Esophagus mucosa (tissue), 1 donor: ENCODE measurements at regions not wholly inside any gene's neighbourhood (a gene's known extent, or its start where the extent isn't known, plus 50 kb on each side); places are given as distances from the start of the nearest gene placed in this dataset.
"Not testable (repeated sequence)": the region's sequence is repeated elsewhere in the genome, so short reads cannot be mapped to it uniquely, and the experiment has no call there.

ENCODE experiments used
- ATAC-seq: fragments of 200-7000 bp; cut with Tn5 transposase; one replicate; pipeline ENCODE4 v1.9.1; 2020
- donor health status: DM: yes; HTN: yes; CAD: no.

DNA sequence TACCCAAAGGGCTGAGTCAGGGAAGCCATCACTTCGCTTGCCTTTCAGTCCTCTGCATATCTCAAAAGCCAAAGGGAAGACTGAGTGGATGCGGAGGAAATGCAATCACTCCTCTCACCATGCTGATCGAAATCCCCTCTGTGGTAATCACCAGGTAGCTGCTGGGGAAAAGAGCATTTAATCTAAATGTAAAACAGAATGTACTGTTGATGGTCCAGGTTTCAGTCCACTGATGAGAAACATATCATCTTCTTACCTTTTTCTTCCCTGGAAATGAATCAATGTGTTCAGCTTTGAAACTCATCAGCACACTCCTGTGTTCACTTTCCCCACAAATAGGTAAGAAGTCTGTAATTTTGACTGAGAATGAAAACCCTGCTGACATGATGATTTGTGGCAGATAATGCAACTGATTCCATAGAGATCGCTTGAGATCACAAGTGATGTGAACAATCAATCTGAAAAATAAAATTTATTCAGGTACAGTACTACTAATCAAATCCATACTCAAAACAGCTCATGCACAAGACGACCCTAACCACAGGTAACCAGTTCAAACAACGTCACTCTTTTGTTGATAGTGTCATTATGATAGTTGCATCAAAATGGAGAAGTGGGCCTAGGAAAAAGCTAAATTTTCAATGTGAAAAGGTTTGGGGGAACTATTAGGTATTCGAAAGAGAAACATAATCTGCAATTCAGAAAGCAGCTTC, 454.0 kb upstream of the RGMB start:
- ATAC-seq = no peak

DNA sequence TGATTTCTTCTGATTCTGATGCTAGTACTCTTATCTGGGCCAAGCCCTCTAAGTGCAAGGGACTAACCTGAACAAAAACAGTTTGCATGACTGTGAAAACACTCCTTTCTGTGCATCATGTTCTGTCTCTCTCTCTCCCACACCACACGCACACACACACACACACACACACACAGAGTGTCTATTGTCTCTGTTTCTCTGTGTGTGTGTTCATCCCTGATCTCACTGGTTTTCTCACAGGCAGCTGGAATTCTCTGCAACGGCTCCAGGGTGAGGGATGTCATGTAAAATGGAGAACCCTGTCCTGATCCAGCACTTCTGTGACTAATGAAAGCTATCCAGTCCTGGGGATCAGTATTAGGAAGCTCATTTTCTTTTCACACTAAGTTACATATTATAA, 453.1 kb upstream of the RGMB start:
- no peak for ATAC-seq

DNA sequence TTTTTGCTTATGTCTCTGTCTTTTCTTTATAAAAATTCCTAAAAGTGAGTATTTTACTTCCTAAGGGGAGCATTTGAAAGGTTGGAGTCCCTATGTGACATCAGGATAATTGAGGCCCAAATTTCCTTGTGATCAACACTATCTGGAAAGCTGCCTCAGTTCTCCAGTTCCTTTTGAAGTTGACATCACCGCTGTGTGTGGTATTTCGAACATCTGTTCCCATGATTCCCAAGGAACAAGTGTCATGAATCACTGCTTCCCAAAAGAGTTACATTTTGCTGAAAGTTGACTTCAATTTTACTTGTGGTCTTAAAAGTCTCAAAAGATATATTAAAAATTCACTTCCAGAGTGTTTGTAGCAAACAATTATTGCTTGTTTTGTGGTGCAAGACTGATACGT, 452.1 kb upstream of the RGMB start:
- ATAC-seq = no peak

DNA sequence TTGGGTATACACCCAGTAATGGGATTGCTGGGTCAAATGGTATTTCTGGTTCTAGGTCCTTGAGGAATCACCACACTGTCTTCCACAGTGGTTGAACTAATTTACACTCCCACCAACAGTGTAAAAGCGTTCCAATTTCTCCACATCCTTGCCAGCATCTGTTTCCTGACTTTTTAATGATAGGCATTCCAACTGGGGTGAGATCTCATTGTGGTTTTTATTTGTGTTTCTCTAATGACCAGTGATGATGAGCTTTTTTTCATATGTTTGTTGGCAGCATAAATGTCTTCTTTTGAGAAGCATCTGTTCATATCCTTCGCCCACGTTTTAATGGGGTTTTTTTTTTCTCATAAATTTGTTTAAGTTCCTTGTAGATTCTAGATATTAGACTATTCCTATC, 448.3 kb upstream of the RGMB start:
- not testable (repeated sequence) for ATAC-seq

DNA sequence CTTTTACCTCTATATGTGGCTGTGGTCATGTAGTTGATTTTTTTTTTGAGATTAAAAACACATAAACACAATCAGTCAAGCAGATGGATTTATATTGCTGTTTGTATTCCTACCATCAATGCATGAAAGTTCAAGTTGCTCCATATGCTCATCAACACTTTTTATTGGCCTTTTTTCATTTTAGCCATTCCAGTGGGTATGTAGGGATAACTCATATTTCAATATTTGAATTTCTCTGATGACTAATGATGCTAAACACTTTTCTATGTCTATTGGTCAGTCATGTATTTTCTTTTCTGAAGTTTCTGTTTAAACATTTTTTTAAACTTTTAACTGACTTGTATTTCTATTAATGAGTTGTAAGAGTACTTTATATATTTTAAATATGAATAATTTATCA, 445.4 kb upstream of the RGMB start:
- ATAC-seq = no peak

GRCh38 chr5:98330871-98331270, 442.6 kb upstream of the RGMB start:
- no peak for ATAC-seq

DNA sequence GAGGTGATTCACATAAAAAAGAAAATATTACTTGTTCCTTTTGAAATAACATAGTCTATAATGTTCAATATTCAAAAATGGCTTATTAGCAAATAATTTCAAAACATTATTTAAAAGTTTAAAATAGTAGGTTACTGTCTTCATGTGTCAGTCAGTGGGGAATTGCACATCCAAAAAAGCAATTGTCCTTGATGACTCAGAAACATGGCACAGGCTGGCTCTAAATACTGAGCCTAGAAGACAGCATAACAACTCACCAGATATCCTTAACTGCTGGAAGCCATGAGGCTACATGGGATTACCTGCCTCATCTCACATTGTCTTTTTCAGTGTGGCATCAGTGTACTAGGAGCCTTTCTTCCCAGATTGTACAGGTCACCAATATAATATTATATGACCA, 439.5 kb upstream of the RGMB start:
- ATAC-seq = no peak

DNA sequence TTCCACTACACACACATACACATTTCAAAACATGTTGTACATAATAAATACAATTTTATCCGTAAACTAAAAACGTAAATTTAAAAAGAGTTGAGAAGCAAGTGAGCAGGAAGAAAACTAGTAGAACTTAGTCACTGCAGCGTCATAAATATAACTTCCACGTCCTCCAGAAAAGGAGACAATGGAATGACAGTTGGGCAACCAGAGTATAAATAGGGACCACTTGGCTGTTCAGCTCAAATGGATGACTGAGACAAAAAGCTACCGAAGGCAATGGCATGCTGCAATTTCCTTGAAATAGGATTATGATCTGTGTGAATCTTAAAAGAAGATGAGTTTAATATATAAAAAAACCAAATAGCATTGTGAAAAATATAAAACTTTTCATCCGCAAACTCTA, 438.5 kb upstream of the RGMB start:
- ATAC-seq = no peak

DNA sequence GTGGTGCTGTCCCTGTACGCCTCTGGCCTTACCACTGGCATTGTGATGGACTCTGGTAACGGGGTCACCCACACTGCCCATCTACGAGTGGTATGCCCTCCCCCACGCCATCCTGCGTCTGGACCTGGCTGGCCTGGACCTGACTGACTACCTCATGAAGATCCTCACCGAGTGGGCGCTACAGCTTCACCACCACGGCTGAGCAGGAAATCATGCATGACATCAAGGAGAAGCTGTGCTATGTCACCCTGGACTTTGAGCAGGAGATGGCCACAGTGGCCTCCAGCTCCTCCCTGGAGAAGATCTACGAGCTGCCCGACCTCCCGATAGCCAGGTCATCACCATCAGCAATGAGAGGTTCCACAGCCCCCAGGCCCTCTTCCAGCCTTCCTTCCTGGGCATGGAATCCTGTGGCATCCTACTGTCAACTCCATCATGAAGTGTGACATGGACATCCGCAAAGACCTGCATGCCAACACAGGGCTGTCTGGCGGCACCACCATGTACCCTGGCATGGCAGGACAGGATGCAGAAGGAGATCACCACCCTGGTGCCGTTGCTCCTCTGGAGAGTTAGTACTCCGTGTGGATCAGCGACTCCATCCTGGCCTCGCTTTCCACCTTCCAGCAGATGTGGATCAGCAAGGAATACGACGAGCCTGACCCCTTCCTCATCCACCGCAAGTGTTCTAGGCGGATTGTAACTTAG, 434.2 kb upstream of the RGMB start:
- ATAC-seq = no peak

DNA sequence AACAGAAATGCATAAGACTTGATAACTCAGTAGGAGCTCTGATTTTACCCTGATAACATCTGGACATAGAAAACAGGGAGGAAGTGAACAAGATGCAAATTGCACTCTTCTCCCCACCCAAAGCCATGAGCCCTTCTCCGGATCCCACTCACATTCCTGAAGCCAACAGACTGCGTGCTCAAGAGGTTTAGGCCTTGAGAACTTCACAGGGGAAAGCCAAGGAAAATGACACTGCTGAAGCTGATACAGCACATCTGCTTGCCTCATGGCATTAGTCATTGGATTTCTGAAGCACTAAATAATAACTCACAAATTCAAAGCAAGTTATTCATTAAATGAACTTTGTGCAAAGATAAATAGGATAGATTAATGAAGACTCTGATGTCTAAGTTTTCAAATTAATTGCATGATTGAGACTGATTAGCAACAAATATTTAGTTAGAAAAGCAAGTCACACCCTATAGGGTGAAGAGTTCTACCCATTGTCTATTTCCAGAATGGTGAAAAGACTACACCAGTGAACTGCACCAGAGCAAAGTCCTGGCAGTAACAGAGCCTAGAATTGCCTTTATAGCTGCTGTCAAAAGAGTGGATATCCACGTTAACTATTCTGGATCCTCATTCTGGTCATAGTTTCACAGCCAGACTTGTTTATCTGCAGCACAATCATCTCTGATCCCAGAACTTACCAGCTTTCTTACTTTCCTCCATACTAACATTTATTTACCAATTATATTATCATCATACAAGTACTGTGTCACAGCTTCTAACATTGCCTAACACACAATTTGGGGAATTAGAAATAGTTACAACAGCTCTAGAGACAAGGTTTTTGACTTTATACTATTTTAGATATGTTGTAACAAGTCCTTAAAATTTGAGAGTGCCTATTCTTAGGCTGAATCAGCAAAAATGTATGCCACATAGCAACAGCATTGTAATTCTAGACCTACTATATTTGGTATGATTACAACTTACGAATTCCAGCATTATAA, 432.1 kb upstream of the RGMB start:
- no peak for ATAC-seq

DNA sequence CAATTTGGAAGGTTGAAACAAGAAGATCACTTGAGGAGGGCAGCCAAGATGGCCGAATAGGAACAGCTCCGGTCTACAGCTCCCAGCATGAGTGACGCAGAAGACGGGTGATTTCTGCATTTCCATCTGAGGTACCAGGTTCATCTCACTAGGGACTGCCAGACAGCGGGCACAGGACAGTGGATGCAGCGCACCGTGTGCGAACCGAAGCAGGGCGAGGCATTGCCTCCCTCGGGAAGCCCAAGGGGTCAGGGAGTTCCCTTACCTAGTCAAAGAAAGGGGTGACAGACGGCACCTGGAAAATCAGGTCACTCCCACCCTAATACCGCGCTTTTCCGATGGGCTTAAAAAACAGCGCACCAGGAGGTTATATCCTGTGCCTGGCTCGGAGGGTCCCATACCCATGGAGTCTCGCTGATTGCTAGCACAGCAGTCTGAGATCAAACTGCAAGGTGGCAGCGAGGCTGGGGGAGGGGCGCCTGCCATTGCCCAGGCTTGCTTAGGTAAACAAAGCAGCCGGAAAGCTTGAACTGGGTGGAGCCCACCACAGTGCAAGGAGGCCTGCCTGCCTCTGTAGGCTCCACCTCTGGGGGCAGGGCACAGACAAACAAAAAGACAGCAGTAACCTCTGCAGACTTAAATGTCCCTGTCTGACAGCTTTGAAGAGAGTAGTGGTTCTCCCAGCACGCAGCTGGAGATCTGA, 430.4 kb upstream of the RGMB start:
- not testable (repeated sequence) for ATAC-seq

GRCh38 chr5:98349251-98349989, 424.0 kb upstream of the RGMB start:
- no peak for ATAC-seq

DNA sequence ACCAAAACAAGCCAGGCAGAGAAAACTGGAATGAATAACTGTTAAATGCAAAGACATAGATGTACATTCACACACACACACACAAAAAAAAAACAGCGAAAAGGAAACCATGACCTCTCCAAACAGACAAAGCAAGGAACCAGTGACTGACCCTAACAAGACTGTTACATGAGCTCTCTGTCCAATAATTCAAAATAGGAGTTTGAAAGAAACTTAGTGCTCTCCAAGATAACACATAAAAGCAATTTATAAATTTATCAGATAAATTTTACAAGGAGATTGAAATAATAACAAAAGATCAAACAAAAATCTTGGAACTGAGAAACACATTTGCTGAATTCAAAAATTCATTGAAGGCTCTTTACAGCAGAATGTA, 423.5 kb upstream of the RGMB start:
- no peak for ATAC-seq

- no peak for ATAC-seq
Measured at GRCh38 chr5:98354922-98355321, 418.5 kb upstream of the RGMB start.

DNA sequence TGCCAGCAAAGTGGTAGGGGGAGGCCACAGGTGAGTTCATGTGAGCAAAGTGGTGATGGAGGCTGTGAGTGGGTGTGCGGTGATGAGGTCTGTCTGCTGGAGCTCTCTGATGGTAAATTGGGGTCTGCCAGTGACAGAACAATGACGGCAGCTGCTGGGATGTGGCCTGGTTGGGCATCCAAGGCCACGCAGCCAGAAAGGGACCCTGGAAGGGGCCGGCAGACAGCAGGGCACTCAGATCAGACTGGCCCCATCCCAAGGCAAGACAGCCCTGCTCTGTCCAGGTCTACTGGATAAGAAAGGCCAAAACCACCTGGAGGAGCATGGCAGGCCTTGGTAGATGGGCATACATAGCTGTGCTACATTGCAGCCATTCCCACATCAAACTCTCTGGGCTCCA, 412.9 kb upstream of the RGMB start:
- no peak for ATAC-seq

DNA sequence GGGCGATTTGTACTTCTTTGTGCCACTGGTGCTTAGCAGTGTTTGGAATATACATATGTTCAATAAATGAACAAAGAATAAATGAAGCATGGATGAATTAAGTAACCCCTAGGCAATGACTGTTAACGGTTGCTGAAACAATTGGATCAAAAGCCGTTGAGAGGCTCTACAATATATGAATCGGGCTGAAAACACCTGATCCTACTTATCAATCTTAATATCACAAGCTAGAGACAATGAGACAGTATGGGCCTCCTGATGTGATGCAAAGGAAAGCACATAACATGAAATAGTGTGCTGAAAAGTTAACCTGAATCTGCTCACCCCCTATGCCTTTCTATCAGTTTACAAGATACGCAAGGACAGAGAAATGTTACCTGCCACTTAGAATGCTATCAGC, 410.3 kb upstream of the RGMB start:
- no peak for ATAC-seq

DNA sequence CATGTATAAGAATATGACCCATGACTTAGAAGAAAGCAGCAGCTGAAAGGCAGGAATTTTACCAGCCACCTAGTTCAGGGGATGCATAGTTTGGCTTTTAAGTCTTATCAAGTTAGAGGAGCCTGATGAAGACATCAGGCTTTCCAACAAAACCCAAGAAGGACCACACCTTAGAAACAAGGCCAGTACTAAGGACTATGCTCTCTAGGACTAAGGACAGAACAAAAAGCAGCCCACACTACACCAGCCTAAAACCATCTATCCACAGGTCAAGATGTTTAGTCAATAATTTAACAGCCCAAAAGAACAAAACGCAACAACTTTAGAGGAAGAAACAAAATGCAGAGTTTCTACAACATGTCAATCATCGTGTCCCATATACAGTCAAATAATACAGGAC, 408.9 kb upstream of the RGMB start:
- no peak for ATAC-seq

DNA sequence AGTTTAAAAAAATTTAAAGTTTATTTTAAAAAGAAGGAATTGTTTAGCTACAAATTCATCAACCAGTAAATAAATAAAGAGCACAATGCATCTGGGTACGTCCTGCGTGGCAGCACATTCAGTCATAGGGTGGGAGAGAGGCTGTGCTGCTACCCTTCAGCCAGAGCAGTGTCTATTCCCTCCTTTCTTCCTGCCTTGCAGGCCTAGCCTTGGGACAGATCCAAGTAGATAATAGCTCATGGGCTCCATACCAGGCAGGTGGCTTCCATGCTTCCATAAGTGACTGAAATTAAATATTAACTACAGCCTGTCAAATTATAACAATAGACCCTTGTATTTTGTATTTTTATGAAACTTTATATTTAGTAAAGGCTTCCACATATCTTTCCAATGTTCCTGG, 408.3 kb upstream of the RGMB start:
- no peak for ATAC-seq

GRCh38 chr5:98368141-98368540, 405.3 kb upstream of the RGMB start:
- no peak for ATAC-seq

- no peak for ATAC-seq
Measured at GRCh38 chr5:98372351-98372750, 401.1 kb upstream of the RGMB start.

DNA sequence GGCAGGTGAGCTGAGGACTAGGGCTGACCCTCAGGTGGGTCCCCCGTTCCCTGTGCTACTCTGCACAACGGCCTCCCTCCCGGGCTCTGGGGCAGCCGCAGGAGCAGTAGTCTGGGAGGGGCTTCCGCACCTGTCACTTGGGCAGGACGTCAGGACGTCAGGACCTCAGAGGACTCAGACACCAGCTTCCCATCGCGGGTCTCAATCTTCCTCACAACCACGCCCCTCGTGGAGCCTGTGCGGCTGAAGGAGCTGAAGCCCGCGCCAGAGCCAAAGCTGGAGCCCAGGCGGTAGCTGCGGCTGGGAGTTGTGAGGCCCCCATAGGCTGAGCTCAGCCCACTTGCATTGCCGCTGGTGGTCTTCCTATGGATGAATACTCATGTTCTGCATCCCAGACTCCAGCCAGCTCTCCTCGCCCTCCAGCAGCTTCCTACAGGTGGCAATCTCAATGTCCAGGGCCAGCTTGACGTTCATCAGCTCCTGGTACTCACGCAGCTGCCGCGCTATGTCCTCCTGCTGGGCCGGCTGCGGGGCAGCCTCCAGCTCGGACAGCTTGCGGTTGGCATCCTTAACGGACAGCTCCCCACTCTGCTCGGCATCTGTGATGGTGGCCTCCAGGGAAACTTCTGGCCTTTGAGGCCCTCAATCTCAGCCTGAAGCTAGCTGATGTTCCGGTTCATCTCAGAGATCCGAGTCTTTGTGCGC, 381.4 kb upstream of the RGMB start:
- ATAC-seq = no peak
